ENCODE measurements at regions not wholly inside any gene's neighbourhood (a gene's known extent, or its start where the extent isn't known, plus 50 kb on each side); places are given as distances from the start of the nearest gene placed in this dataset.

GRCh38 chr1:19559641-19560040, 74.3 kb upstream of the CAPZB start (continued):
- no peak for TF ChIP-seq USF2 (IDR thresholded peaks at IDR 0.05; ENCODE audit: borderline replicate concordance, low read depth, low read length)
- TF ChIP-seq SIN3A (IDR thresholded peaks at IDR 0.05; ENCODE audit: borderline replicate concordance, low read depth, low read length): no peak
- no peak for TF ChIP-seq MAX (IDR thresholded peaks at IDR 0.05; ENCODE audit: low read depth)
- no peak for TF ChIP-seq RXRA (IDR thresholded peaks at IDR 0.05; ENCODE audit: borderline replicate concordance, low read depth)
- no peak for TF ChIP-seq CHD2 (IDR thresholded peaks at IDR 0.05; ENCODE audit: low read length, partially characterized antibody)
- TF ChIP-seq GATA2 (CRISPR knock-in tag; IDR thresholded peaks at IDR 0.05): no peak
- no peak; a peak in 1 of 4 replicates for TF ChIP-seq EP300 (IDR thresholded peaks at IDR 0.05; ENCODE audit: borderline replicate concordance in 1 of 2, low read depth in 1 of 2, low read length in 1 of 2)
- TF ChIP-seq MXI1 (IDR thresholded peaks at IDR 0.05; ENCODE audit: low read depth, low read length): no peak
- TF ChIP-seq SMC3 (IDR thresholded peaks at IDR 0.05; ENCODE audit: low read depth, low read length): no peak
- TF ChIP-seq ZBTB33 (IDR thresholded peaks at IDR 0.05; ENCODE audit: borderline replicate concordance, low read depth): no peak
- TF ChIP-seq GABPA (IDR thresholded peaks at IDR 0.05; ENCODE audit: low read depth): no peak
- no peak for TF ChIP-seq FOXJ3 (CRISPR knock-in tag; IDR thresholded peaks at IDR 0.05)
- TF ChIP-seq USF1 (IDR thresholded peaks at IDR 0.05; ENCODE audit: borderline replicate concordance, low read depth): no peak
- TF ChIP-seq POLR2AphosphoS5 (IDR thresholded peaks at IDR 0.05; ENCODE audit: low read depth, low read length): no peak
- TF ChIP-seq TEAD4 (IDR thresholded peaks at IDR 0.05; ENCODE audit: borderline replicate concordance, insufficient read depth): 0 out of 2 replicates have a peak, but pooled peaks have one; percentile 9
- TF ChIP-seq IRF3 (IDR thresholded peaks at IDR 0.05; ENCODE audit: low read depth, low read length): no peak

- Histone ChIP-seq H3K27ac (ENCODE audit: low read depth in 2 of 2, low read length in 1 of 2) (no peak overlapping the region), H2AFZ (ENCODE audit: low read depth) (no peak overlapping the region), H3K9me2 (no peaks in the 10 kb centered on the region), H3K79me2 (ENCODE audit: insufficient read depth) (no peaks in the 10 kb centered on the region), H4K20me1 (ENCODE audit: insufficient read depth) (no peaks in the 10 kb centered on the region), H3K4me3 (ENCODE audit: low read depth in 2 of 2, low read length in 1 of 2) (no peak overlapping the region), H3K9ac (no peak overlapping the region), H3K4me2 (no peak overlapping the region), H3K9me3 (no peaks in the 10 kb centered on the region), H3K27me3 (ENCODE audit: insufficient read depth) (no peaks in the 10 kb centered on the region), H3F3A (replicated peaks; ENCODE audit: insufficient read depth) (peaks cover 6% of the 10 kb centered on the region), H3K4me1 (ENCODE audit: control insufficient read depth in 1 of 2, insufficient read depth in 2 of 2, low read depth in 1 of 2, low read length in 1 of 2) (no peaks in the 10 kb centered on the region), H3K36me3 (replicated peaks in 1 of 2; ENCODE audit: control insufficient read depth in 1 of 2, insufficient read depth in 2 of 2, low read length in 1 of 2) (no peaks in the 10 kb centered on the region)
- CTCF ChIA-PET: interaction anchor here (0.5 to 1.8 kb wide), 3 partner anchors 24 to 844 kb away, joined by 3 to 5 read pairs (median 3); no protein-coding TSS in a partner anchor
- no peak for DNase-seq
- TF ChIP-seq ELF1 (IDR thresholded peaks at IDR 0.05) (no peak), PBX3 (IDR thresholded peaks at IDR 0.05) (no peak)
- WGBS (ENCODE audit: low lambda C conversion rate): 18% methylated on average over 1 of the region's 1 CpG
- POLR2A ChIA-PET: no interaction called here
Measured at GRCh38 chr1:19557609-19558051, 72.3 kb upstream of the CAPZB start.
